Left cardiac atrium (tissue), 4 donors: ENCODE measurements at regions not wholly inside any gene's neighbourhood (a gene's known extent, or its start where the extent isn't known, plus 50 kb on each side); places are given as distances from the start of the nearest gene placed in this dataset.
A peak's percentile ranks its signal among the peaks of the same experiment; 100 is the strongest.

Experiments used
- ATAC-seq, 2 donors: fragments of 200-7000 bp; cut with Tn5 transposase; one replicate each; pipeline ENCODE4 v1.9.1; 2020; ENCODE audit warnings: mild to moderate bottlenecking in 2 of 2, moderate library complexity in 2 of 2
- DNase-seq: peaks from one replicate; pipeline ENCODE4 v3.0.0-alpha.2; 2020
- intact Hi-C, 2 donors: fragments of 100-400 bp; cut with DNase I; formaldehyde crosslinking; loops; one replicate each; pipeline versions ENCODE4 v1.14.1 to v1.15.1; 2022 to 2023
- donor health status: DM: no; HTN: yes; CAD: no.
- donor health status: DM: no; HTN: yes; CAD: no; lungs with severe emphysema.
- donor health status: DM: yes; HTN: yes; CAD: no.
- donor health status: Dilated cardiomyopathy.

GRCh38 chr2:128565441-128565840, 246.8 kb upstream of the HS6ST1 start:
- no peak for ATAC-seq
- intact Hi-C loops: no loop called here

GRCh38 chr2:128566671-128567070, 248.0 kb upstream of the HS6ST1 start:
- ATAC-seq: no peak
- no peak for DNase-seq
- intact Hi-C loops: no loop called here

More at GRCh38 chr2:128565441-128565840, 246.8 kb upstream of the HS6ST1 start:
- DNase-seq: no peak

GRCh38 chr2:128568106-128568505, 249.4 kb upstream of the HS6ST1 start:
- ATAC-seq (no peak), DNase-seq (no peak)
- intact Hi-C loops: no loop called here

GRCh38 chr2:128573116-128573515, 254.4 kb upstream of the HS6ST1 start:
- intact Hi-C loops: no loop called here
- ATAC-seq (peak in 1 of 2 donors; percentile 67), DNase-seq (no peak)

- DNase-seq (no peak), ATAC-seq (no peak)
These were observed 254.9 kb upstream of the HS6ST1 start for GRCh38 chr2:128573531-128573930.

GRCh38 chr2:128577141-128577930, 258.7 kb upstream of the HS6ST1 start:
- DNase-seq: no peak
- ATAC-seq: no peak
- intact Hi-C loops: no loop called here

More at GRCh38 chr2:128573531-128573930, 254.9 kb upstream of the HS6ST1 start:
- intact Hi-C loops: no loop called here

GRCh38 chr2:128578406-128579390, 260.0 kb upstream of the HS6ST1 start:
- ATAC-seq: no peak
- no peak for DNase-seq
- intact Hi-C loops: no loop called here

- DNase-seq (no peak), ATAC-seq (no peak)
- intact Hi-C loops: no loop called here
These were observed 261.2 kb upstream of the HS6ST1 start for GRCh38 chr2:128579825-128580224.

GRCh38 chr2:128580988-128581848, 262.6 kb upstream of the HS6ST1 start:
- intact Hi-C loops: no loop called here
- DNase-seq (no peak), ATAC-seq (no peak)

- intact Hi-C loops: no loop called here
These were observed 263.2 kb upstream of the HS6ST1 start for GRCh38 chr2:128581849-128582244.

GRCh38 chr2:128584296-128584890, 265.7 kb upstream of the HS6ST1 start:
- DNase-seq (no peak), ATAC-seq (no peak)
- intact Hi-C loops: no loop called here

More at GRCh38 chr2:128581849-128582244, 263.2 kb upstream of the HS6ST1 start:
- ATAC-seq: no peak
- no peak for DNase-seq

GRCh38 chr2:128585706-128586105, 267.0 kb upstream of the HS6ST1 start:
- intact Hi-C loops: no loop called here
- no peak for ATAC-seq
- DNase-seq: no peak

GRCh38 chr2:128589681-128590080, 271.0 kb upstream of the HS6ST1 start:
- ATAC-seq: no peak
- intact Hi-C loops: no loop called here
- DNase-seq: no peak

- ATAC-seq: no peak
- intact Hi-C loops: no loop called here
- no peak for DNase-seq
These were observed 271.8 kb upstream of the HS6ST1 start for GRCh38 chr2:128590309-128591021.

- ATAC-seq: peak in 1 of 2 donors; percentile 6
- DNase-seq: no peak
These were observed 272.6 kb upstream of the HS6ST1 start for GRCh38 chr2:128591022-128591860.

GRCh38 chr2:128591861-128592822, 273.5 kb upstream of the HS6ST1 start:
- DNase-seq (no peak), ATAC-seq (peak; percentile 14 to 50)
- intact Hi-C loops: no loop called here

More at GRCh38 chr2:128591022-128591860, 272.6 kb upstream of the HS6ST1 start:
- intact Hi-C loops: no loop called here
